GM18499 (cell line): ENCODE measurements at regions not wholly inside any gene's neighbourhood (a gene's known extent, or its start where the extent isn't known, plus 50 kb on each side); places are given as distances from the start of the nearest gene placed in this dataset.
A peak's percentile ranks its signal among the peaks of the same experiment; 100 is the strongest.
"Not testable (repeated sequence)": the region's sequence is repeated elsewhere in the genome, so short reads cannot be mapped to it uniquely, and the experiment has no call there.

Experiments
- ATAC-seq: cut with Tn5 transposase; IDR thresholded peaks from one replicate; pipeline ENCODE4 v1.9.1; 2021; ENCODE audit warnings: moderate number of reproducible peaks; ENCODE audit not compliant: insufficient read depth, unreplicated experiment

DNA sequence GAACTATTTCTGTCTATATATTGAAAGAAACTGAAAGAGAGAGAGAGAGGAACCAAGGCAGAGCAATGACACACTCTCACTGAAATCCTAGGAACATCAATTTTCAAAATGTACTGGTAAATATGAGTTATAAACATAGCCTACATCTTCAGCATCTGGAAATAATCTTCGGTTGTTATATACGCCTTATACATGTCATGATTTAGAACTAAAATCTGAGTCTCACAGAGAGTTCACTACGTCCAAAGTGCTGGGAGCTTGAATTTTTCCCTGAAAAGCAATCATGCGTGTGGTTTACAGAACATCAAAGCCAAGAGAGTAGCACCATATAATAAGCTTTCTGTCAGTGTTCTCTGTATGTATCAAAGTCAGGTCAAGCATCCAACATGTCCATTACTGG lies 420.0 kb upstream of the CBLB start:
- no peak for ATAC-seq

- ATAC-seq = no peak
These were observed 421.6 kb upstream of the CBLB start for GRCh38 chr3:106290304-106290997.

DNA sequence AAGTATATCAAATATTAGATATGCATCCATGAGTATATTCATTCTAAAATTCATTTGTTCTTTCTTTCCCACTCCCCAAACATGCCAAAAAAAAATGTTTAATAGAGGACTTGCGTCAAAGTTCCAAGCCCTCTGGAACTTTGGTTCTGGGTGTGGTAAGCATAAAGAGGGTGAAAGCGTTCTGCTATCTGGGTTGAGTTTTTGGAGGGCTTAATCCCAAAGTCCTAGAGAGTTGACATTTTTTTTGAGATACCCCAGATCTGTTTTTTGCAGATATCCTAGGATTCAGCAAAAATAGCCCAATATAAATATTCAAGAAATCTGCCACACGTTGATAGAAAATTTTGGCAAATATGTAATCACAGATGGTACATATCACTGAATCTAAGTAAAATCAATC lies 424.3 kb upstream of the CBLB start:
- ATAC-seq = no peak

DNA sequence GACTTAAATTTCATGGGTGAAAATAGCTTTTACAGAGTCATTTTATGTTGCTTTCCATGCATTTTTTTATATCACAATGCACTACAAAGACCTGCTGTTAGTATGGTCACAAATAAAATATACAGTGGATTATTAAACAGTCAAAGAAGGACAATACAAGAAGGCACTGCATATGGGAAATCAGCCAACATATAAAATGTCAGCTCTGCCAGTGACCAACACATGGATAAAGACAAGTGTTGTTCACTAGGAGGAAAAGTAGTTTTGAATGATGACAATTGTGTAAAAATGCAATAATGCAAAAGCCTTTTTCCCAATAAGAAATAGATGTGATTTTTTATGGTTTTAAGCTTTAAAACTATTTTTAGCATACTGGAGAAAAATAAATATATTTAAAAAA lies 425.3 kb upstream of the CBLB start:
- ATAC-seq = no peak

GRCh38 chr3:106296062-106296461 lies 427.2 kb upstream of the CBLB start:
- ATAC-seq = no peak

- ATAC-seq = peak; percentile 50
These were observed 430.7 kb upstream of the CBLB start for GRCh38 chr3:106299300-106300098.

GRCh38 chr3:106302451-106303221 lies 433.8 kb upstream of the CBLB start:
- ATAC-seq = peak; percentile 89

GRCh38 chr3:106303766-106304165 lies 435.0 kb upstream of the CBLB start:
- no peak for ATAC-seq

DNA sequence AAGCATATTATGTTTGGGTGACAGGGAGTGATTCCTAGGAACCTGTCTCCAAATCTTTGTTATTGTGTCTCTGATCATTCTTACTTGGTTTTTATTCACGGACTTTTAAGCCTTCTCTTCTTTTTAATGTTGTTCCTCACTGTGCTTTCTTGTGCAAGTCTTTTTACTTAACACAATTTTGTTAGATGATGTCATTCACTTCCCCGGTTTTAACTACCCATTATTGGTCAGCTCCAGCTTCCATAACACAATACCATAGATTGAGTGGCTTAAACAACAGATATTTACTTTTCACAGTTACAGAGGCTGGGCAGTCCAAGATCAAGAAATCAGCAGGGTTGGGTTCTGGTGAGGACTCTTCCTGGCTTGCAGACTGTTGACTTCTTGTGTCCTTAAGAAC lies 436.3 kb upstream of the CBLB start:
- no peak for ATAC-seq

GRCh38 chr3:106305882-106306435 lies 437.1 kb upstream of the CBLB start:
- ATAC-seq = no peak

DNA sequence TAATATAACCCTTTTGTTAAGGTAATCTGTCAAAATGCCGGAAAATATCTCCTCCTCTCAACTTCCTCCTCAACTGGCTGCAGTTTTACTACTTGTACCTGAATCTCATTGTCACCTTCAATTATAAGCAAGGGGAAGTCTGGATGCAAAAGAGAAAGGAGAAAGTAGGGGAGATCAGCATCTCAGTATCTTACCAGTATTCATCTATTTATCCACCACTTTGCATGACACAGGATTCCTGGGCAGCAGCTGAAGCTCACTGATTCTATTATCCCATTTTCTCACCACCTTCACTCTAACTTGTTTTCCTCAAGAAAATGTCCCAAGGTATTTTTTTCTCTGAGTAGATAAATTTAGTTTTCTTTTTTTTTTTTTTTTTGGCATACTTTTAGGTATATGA lies 440.5 kb upstream of the CBLB start:
- ATAC-seq = no peak

DNA sequence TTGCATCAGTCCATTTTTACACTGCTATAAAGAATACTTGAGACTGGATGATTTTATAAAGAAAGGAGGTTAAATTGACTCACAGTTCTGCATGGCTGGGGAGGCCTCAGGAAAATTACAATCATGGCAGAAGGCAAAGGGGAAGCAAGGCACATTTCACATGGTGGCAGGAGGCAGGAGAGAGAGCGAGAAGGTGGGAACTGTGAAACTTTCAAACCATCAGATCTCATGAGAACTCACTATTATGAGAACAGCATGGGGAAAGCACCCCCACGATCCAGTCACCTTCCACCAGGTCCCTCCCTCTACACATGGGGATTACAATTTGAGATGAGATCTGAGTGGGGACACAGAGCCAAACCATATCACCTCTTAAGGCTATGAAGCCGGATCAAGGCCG lies 441.0 kb upstream of the CBLB start:
- ATAC-seq = not testable (repeated sequence)

DNA sequence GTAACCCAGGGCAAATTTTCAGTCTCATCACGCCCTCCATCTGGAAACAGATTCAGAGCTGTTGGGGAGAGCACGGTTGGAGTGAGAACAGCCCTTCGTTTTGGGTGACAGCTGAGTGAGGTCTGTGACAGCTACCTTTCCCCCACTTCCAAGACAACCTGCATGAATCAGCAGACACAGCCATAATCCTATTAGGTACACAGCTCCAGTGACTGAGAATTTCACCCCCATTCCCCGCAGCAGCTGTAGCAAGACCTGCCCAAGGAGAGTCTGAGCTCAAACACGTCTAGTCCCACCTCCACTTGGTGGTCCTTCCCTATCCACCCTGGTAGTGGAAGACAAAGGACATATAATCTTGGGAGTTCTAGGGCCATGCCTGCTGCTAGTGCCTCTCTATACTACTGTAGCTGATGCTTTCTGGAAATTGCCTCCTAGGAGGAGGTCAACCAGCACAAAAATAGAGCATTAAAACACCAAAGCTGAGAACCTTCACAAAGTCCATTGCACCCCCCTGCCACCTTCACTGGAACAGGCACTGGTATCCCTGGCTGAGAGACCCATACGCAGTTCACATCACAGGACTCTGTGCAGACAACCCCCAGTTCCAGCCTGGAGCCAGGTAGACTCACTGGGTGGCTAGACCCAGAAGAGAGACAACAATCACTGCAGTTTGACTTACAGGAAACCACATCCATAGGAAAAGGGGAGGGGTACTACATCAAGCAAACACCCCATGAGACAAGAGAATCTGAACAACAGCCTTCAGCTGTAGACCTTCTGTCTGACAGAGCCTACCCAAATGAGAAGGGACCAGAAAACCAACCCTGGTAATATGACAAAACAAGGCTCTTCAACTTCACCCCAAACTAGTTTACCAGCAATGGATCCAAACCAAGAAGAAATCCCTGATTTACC lies 448.6 kb upstream of the CBLB start:
- ATAC-seq = no peak

DNA sequence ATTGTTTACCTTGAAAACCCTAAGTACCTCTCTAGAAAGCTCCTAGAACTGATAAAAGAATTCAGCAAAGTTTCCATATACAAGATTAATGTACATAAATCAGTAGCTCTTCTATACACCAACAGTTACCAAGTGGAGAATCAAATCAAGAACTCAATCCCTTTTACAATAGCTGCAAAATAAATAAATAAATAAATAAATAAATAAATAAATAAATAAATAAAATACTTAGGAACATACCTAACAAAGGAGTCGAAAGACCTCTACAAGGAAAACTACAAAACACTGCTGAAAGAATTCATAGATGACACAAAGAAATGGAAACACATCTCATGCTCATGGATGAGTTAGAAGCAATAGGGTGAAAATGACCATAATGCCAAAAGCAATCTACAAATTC lies 452.6 kb upstream of the CBLB start:
- not testable (repeated sequence) for ATAC-seq

- ATAC-seq = no peak
These were observed 454.8 kb upstream of the CBLB start for GRCh38 chr3:106323586-106323985.

DNA sequence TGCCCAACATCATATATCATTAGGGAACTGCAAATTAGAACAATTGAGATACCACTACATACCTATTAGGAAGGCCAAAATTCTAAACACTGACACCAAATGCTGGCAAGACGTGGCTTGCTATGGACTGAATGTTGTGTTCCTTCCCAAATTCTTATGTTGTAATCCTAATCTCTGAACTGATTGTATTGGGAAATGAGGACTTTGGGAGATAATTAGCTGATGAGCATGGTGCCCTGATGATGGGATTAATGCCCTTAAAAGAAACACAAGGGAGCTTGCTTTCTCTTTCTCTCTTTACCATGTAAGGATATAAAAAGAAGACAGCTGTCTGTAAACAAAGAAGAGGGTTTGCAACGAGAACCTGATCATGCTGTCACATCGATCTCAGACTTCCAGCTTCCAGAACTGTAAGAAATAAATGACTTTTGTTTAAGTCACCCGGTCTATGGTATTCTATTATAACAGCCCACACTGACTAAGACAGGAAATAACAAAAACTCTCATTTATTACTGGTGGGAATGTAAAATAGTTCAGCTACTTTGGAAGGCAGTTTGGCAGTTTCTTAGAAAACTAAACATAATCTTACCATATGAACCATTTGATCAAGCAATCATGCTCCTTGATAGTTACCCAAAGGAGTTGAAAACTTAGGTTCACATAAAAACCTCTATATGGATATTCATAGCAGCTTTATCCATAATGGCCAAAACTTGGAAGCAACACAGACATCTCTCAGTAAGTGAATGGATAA lies 458.3 kb upstream of the CBLB start:
- ATAC-seq = no peak

- no peak for ATAC-seq
These were observed 458.8 kb upstream of the CBLB start for GRCh38 chr3:106327696-106328025.

- no peak for ATAC-seq
These were observed 459.4 kb upstream of the CBLB start for GRCh38 chr3:106328224-106328623.

GRCh38 chr3:106329521-106329920 lies 460.7 kb upstream of the CBLB start:
- no peak for ATAC-seq
